GM21390 (cell line): ENCODE measurements at regions not wholly inside any gene's neighbourhood (a gene's known extent, or its start where the extent isn't known, plus 50 kb on each side); places are given as distances from the start of the nearest gene placed in this dataset.

ENCODE experiments used
- ATAC-seq: cut with Tn5 transposase; IDR thresholded peaks from one replicate; pipeline ENCODE4 v1.9.1; 2021; ENCODE audit not compliant: unreplicated experiment

GRCh38 chr9:129349665-129349947 is 171.5 kb upstream of the IER5L start:
- no peak for ATAC-seq

- no peak for ATAC-seq
These were observed 171.0 kb upstream of the IER5L start for GRCh38 chr9:129348890-129349664.

GRCh38 chr9:129347316-129348120 is 169.5 kb upstream of the IER5L start:
- ATAC-seq: no peak

GRCh38 chr9:129346046-129346445 is 168.0 kb upstream of the IER5L start:
- no peak for ATAC-seq

DNA sequence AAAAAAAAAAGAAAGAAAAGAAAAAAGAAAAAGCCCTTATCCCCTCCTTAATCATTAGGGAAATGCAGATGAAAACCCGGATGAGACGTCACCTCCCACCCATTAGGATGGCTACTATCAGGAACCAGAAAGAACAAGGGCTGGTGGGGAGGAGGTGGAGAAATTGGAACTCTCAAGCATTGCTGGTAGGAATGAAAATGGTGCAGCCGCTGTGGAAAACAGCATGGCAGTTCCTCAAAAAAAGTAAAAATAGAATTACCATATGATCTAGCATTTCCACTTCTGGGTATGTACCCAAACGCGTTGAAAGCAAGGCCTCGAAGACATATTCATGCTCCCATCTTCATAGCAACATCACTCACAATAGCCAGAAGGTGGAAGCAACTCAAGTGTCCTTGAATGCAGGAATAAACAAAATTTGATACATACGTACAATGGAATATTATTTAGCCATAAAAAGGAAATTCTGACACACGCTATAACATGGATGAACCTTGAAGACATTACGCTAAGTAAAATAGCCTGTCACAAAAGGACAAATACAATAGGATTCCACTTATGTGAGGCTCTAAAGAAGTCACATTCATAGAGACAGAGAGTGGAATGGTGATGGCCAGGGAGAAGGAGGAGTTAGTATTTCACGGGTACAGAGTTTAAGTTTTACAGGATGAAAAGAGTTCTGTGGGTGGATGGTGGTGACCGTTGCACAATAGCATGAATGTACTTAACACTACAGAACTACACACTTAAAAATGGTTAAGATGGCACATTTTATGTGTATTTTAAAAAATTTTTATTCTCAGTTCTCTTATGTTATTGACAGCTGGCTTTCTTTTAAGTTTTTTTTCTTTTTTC is 166.8 kb upstream of the IER5L start:
- no peak for ATAC-seq

DNA sequence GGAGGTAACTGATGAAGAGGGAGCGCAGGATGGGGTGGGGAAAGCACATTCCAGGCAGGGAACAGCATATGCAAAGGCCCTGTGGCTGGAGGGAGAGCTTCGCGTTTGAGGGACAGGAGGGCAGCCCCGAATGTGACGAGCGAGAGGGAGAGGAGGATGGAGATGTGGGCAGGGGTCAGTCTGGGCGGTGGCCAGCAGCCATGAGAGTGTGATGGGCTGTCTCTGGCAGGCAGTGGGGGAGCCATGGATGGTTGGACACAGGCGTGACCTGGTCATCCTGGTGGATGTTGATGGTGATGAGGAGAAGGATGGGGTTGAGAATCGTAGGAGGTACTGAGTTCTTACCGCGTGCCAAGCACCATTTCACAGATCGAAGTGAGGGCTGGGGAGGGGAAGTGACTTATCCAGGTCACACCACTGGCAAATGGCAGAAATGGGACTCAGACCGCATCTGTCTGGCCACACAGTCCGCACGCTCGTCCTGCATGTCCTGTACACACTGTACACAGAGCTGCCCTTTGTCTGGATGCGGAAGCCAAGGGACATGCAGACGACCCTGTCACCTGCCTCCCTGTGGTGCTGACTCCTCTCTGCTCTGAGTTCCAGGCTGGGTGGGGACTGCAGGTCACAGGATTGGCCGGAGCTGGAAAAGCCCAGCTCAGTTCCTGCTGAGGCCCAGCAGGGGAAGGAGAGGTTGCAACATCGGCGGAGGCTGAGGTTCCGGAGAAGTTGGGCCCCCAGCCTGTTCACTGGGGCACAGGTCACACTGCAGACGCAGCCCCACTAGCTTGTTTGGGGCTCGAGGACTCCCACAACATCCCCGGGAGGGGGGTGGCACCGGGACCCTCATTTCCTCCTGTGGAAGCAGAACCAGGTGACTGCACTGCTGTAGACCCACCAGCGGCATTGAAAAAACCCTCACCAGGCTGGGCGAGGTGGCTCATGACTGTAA is 165.6 kb upstream of the IER5L start:
- no peak for ATAC-seq

- ATAC-seq: no peak
These were observed 164.7 kb upstream of the IER5L start for GRCh38 chr9:129342591-129343423.

GRCh38 chr9:129341987-129342348 is 163.9 kb upstream of the IER5L start:
- ATAC-seq: no peak

DNA sequence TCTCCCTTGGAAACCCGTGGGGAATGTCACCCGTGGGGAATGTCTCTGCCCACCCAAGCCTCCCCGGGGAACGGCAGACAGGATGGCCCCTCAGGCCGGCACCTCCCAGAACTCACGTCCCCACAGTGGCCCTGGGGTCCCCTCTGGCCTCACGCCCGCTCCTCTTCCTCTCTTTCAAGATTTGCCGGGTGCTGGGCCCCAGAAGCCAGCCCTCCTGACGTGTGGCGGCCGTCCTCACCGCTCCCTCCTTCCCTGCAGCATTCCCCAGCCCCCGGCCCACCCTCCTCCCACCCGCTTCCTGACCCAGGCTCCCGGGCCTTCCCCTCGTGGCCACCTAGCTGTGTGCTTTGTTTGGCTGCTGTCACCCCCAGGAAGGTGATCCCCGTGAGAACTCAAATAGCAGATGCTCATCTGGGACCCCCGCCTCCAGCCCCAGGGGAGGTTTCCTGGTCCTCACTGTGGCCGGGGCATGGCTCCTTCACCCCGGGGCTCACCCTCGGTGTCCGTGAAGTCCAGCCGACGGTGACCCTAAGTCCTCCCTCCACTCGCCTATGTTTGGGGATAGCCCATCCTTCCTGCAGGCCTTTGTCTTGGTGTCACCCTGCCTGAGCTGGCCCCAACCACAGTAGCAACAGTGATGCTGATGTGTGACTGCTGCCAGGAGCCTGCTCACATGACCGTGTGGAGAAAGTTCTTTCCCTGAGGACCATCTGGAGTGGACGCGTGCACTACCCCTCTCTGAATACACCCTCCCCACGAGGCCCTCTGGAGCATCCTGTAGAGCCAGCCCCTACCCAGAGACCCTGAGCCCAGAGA is 163.3 kb upstream of the IER5L start:
- no peak for ATAC-seq

GRCh38 chr9:129340427-129341170 is 162.5 kb upstream of the IER5L start:
- ATAC-seq: no peak

GRCh38 chr9:129339539-129340157 is 161.6 kb upstream of the IER5L start:
- no peak for ATAC-seq

DNA sequence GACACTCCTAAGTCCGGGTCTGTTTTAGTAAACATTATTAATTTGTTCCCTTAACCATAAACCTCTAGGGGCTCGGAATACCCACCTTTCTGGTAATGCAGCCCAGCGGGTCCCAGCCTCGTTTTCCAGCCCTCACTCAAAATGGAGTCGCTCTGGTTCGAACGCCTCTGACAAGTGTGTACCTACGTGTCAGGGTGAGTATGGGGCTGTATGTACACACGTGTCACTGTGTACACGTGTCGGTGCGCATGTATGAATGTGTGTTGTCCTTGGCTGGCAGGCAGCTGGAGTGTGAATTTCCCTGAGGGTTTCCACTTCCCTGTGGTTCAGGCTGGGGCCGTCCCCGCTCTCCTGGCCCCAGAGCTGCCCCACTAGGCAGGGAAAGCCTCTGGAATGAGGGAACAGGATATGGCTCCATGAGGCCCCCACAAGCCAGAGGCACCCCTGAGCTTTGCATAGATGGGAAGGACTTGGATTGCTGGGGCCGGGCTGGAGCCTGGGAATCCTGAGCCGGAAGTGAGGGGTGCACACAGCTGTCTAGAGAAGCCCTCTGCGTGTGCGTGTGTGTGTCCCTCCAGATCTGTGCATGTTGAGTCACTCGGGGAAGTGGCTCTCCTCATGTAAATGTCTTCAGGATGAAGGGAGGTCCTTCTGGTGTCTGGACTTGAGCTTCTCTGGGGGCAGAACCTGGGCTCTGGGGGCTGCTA is 160.8 kb upstream of the IER5L start:
- ATAC-seq: no peak

DNA sequence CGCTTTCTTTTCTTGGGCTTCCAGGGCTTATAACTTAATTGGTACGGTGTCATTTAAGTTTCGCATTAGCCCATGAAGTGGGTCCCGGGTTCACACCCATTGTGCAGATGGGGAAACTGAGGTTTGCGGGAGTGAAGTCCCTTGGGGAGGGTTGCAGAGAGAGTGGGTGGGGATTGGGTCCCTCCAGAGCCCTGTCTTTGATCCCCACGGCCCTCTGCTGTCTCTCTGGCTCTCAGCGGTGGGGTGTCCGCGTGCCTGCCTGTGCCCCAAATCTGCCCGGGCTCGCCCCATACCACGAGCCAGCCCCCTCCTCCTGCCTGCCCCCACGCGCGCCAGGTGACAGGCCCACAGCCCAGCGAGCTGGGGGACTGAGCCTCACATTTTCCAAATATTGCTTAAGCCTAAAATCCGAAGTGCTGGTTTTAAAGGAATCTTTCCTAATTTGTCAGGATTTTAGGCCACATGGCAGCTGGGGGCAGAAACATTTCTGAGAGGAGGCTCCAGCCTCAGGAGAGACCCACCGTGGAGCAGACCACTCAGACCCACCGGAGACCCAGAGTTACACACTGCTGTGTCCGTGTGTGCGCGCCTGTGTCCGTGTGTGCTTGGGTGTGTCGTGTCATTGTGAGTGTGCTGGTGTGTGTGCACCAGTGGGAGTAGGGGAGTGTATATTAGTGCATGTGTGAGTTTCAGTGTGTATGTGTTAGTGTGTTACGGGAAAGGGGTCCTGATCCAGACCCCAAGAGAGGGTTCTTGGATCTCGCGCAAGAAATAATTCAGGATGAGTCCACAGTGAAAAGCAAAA is 159.5 kb upstream of the IER5L start:
- no peak for ATAC-seq

- no peak for ATAC-seq
These were observed 158.7 kb upstream of the IER5L start for GRCh38 chr9:129336601-129337331.

DNA sequence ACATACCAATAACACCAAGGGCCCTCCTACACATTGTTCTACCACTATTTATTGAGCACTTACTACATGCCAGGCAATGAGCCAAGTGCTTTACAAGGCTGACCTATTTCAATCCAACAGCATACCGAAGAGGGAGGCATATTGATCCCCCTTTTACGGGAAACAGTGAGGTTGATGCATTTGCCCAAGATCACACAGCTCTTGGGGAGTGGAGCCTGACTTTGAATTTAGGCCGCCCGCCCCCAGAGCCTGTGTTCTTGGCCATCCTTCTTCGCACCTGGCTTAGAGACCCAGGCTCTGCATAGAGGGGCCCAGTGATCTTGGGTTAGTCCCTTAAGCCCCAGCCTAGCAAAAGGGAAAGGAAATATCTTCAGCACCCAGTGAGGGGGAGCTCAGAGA is 158.1 kb upstream of the IER5L start:
- no peak for ATAC-seq
